ENCODE measurements at regions not wholly inside any gene's neighbourhood (a gene's known extent, or its start where the extent isn't known, plus 50 kb on each side); places are given as distances from the start of the nearest gene placed in this dataset.

DNA sequence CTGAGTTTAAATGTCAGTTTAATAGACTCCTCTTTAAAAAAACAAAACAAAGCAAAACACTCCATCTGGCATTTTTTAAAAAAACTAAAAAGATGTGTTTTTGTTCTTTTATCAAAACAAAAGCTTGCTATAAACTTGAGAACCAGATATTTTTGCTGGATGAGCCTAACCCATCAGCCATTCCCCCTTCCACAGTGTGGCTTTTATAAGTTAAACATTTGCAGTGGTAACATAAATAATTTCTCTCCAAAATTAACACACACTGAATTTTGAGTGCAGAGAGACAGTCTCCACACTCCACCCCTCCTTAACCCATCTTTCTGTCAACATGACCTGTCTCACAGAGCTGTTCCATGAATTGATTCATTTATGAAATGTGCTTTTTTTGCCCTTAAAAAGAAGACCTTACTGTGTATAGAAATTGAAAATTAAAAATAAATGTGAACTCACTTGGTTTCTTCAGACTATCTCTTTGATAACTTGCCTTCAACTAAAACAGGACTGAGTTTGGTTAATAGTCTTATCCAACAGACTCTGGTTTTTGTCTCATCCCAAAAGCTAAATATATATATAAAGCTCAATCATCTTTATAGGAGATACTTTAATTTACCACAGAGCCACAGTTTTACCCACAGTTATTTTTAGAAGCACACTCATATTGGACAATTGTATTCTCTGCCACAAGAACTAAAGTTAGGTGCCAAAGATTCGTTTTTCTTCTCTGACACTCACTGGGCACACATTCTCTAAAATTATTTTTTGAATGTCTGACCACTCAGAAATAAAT is 64.8 kb upstream of the STK39 start:
- Histone ChIP-seq H3K27ac (no peak overlapping the region), H3K9me3 (ENCODE audit: severe bottlenecking) (peaks cover 2% of the 10 kb centered on the region), H3K4me3 (ENCODE audit: low read depth, low read length) (no peak overlapping the region), H3K36me3 (no peaks in the 10 kb centered on the region), H3K27me3 (ENCODE audit: insufficient read depth, low read depth, severe bottlenecking) (no peaks in the 10 kb centered on the region)
- TF ChIP-seq, protein P1, sequence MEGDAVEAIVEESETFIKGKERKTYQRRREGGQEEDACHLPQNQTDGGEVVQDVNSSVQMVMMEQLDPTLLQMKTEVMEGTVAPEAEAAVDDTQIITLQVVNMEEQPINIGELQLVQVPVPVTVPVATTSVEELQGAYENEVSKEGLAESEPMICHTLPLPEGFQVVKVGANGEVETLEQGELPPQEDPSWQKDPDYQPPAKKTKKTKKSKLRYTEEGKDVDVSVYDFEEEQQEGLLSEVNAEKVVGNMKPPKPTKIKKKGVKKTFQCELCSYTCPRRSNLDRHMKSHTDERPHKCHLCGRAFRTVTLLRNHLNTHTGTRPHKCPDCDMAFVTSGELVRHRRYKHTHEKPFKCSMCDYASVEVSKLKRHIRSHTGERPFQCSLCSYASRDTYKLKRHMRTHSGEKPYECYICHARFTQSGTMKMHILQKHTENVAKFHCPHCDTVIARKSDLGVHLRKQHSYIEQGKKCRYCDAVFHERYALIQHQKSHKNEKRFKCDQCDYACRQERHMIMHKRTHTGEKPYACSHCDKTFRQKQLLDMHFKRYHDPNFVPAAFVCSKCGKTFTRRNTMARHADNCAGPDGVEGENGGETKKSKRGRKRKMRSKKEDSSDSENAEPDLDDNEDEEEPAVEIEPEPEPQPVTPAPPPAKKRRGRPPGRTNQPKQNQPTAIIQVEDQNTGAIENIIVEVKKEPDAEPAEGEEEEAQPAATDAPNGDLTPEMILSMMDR (IDR thresholded peaks at IDR 0.05; ENCODE audit: low read depth, low read length), result no peak
- DNase-seq, result no peak

DNA sequence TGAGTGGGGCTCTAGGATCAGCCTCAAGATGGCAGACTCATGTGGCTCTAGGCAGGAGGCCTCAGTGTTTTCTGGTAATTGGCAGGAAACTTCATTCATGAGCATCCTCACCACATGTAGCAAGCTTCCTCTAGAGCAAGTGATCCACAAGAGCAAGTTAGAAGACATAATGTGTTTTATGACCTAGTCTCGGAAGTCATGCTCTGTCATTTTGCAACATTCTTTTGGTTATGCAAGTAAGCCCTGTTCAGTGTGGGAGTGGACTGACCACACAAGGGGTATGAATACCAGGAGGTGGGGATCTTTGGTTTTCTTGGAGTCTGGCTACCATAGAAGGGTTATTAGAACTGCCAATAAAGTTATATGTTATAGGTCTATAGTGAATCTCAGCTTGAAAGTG is 66.8 kb upstream of the STK39 start:
- Histone ChIP-seq H3K27ac (no peak overlapping the region), H3K9me3 (ENCODE audit: severe bottlenecking) (peaks cover 2% of the 10 kb centered on the region), H3K4me3 (ENCODE audit: low read depth, low read length) (no peak overlapping the region), H3K36me3 (no peaks in the 10 kb centered on the region), H3K27me3 (ENCODE audit: insufficient read depth, low read depth, severe bottlenecking) (no peaks in the 10 kb centered on the region)
- no peak for DNase-seq
- TF ChIP-seq, protein P1 (IDR thresholded peaks at IDR 0.05; ENCODE audit: low read depth, low read length), result no peak

DNA sequence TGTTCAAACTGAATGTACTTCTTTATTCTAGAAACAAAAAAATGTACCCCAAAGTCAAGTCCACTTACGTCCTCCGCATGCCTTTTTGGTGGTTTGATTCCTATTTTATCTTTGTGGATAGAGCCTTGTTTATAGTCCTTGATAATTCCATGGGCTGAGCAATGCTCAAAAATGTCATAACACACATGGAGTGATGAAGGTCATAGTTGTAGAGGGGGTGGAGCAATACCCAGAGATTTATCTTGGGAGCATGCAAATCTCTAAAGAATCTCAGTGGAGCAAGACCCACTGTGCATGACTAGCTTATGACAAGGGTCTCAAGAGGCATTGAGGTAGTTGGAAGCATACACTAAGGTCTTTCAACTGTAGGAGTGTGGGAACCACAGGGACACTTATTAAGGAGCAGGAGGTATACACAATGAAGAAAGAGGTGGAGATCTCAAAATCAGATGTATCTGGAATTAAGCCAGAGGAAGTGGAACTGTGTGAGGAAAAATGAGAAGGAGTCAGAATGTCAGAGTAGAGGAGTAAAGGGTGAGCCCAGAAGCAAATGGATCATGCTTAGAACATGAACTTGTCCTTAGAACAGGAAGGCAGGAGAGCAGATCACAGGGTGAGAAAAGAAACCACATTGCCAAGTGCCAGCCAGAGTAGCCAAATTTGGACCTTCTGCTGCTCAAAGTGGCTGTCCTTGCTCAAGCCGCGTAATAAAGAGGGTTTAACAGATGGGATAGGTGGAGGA is 68.1 kb upstream of the STK39 start:
- H3K9me3 ChIP-seq (ENCODE audit: severe bottlenecking), result peaks cover 2% of the 10 kb centered on the region

DNA sequence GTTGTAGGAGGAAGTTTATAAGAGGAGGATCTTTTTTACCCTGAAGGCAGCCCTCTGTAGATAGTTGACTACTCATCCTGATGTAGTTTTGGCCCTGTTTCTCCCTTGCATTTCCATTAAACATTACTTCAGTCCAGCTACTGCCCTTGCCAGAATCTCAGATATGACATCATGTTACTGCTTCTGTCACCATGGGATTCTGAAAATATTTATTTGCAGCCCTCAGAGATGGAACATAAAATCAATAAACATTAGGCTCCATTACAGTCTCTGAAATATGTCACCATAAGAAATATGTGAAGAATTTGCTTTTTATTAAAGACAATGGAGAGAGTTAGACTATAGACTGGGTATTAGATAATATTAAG is 68.7 kb upstream of the STK39 start:
- no peaks in the 10 kb centered on the region for H3K27me3 ChIP-seq (ENCODE audit: insufficient read depth, low read depth, severe bottlenecking)
- H3K4me3 ChIP-seq (ENCODE audit: low read depth, low read length), result no peak overlapping the region
- no peak for DNase-seq
- peaks cover 2% of the 10 kb centered on the region for H3K9me3 ChIP-seq (ENCODE audit: severe bottlenecking)
- no peak overlapping the region for H3K27ac ChIP-seq
- H3K36me3 ChIP-seq, result no peaks in the 10 kb centered on the region
- TF ChIP-seq, protein P1 (IDR thresholded peaks at IDR 0.05; ENCODE audit: low read depth, low read length), result no peak

More for the DNA sequence above, 68.1 kb upstream of the STK39 start:
- DNase-seq, result no peak
- Histone ChIP-seq H3K4me3 (ENCODE audit: low read depth, low read length) (no peak overlapping the region), H3K27me3 (ENCODE audit: insufficient read depth, low read depth, severe bottlenecking) (no peaks in the 10 kb centered on the region), H3K27ac (no peak overlapping the region), H3K36me3 (no peaks in the 10 kb centered on the region)
- TF ChIP-seq, protein P1 (IDR thresholded peaks at IDR 0.05; ENCODE audit: low read depth, low read length), result no peak

DNA sequence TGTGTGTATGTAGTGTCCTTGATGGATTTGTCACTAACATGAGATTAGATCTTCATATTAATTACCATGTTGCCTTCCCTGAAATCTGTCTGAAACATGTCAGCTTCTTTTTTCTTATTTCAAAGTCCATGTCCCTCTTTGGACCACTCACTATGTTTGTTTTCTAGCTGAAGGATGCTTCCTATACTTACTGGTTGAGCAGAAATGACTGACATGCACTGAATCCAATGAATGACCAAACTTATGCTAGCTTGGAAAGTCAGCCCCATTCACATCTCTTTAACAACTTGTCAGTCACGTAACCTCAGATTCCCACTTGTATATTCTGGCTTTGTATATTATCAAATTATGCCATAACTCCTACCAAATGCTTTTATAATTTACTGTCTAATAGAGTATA is 69.9 kb upstream of the STK39 start:
- Histone ChIP-seq H3K27ac (no peak overlapping the region), H3K4me3 (ENCODE audit: low read depth, low read length) (no peak overlapping the region), H3K9me3 (ENCODE audit: severe bottlenecking) (peaks cover 2% of the 10 kb centered on the region), H3K36me3 (no peaks in the 10 kb centered on the region), H3K27me3 (ENCODE audit: insufficient read depth, low read depth, severe bottlenecking) (no peaks in the 10 kb centered on the region)
- no peak for DNase-seq
- TF ChIP-seq, protein P1 (IDR thresholded peaks at IDR 0.05; ENCODE audit: low read depth, low read length), result no peak

All from WERI-Rb-1 (cell line).